K562 (cell line): ENCODE measurements at regions not wholly inside any gene's neighbourhood (a gene's known extent, or its start where the extent isn't known, plus 50 kb on each side); places are given as distances from the start of the nearest gene placed in this dataset.

Experiments used
- CBFA2T2 ChIP-seq: fragments of 450-650 bp; conservative IDR thresholded peaks from 2 replicates; pipeline ENCODE4 v1.6.1; 2017; ENCODE audit warnings: mild to moderate bottlenecking
- CHCHD3 ChIP-seq: fragments of 250-450 bp; sonication (Bioruptor Pico); IDR thresholded peaks from 2 replicates; pipeline ENCODE4 v2.1.2; 2022; ENCODE audit warnings: mild to moderate bottlenecking
- HES1 ChIP-seq: fragments of 450-650 bp; IDR thresholded peaks from 2 replicates; pipeline ENCODE4 v1.6.1; 2016; ENCODE audit warnings: low read depth, mild to moderate bottlenecking, moderate library complexity
- POLR2A ChIP-seq: fragments of 450-650 bp; conservative IDR thresholded peaks from 2 replicates; pipeline ENCODE4 v1.6.1; 2016
- POLR3G ChIP-seq: IDR thresholded peaks from 2 replicates; pipeline ENCODE4 v1.6.1; 2011; ENCODE audit not compliant: insufficient read length, insufficient replicate concordance; ENCODE audit errors: extremely low read depth
- POU5F1 ChIP-seq: fragments of 150-350 bp; IDR thresholded peaks from 2 replicates; pipeline ENCODE4 v1.6.1; 2014; ENCODE audit warnings: borderline replicate concordance, low read length, low read depth, mild to moderate bottlenecking; ENCODE audit not compliant: partially characterized antibody
- REST ChIP-seq, 2 experiments: fragments of 450-650 bp; formaldehyde crosslinking in 1 of 2; IDR thresholded peaks; 2 replicates each; pipeline versions ENCODE4 v1.4.0 to v1.6.1; 2014 to 2020; ENCODE audit warnings: mild to moderate bottlenecking in 2 of 2, borderline replicate concordance in 1 of 2, low read depth in 1 of 2
- RFX7 ChIP-seq: fragments of 250-450 bp; sonication (Bioruptor Pico); IDR thresholded peaks from 2 replicates; pipeline ENCODE4 v1.5.1; 2021; ENCODE audit warnings: mild to moderate bottlenecking
- ZNF444 ChIP-seq: fragments of 250-450 bp; sonication (Bioruptor Pico); IDR thresholded peaks from 2 replicates; pipeline ENCODE4 v1.4.0; 2020; ENCODE audit warnings: mild to moderate bottlenecking, moderate library complexity
- ZNF766 ChIP-seq: fragments of 200-800 bp; sonication (Bioruptor generic); conservative IDR thresholded peaks from 2 replicates; pipeline ENCODE4 v1.6.1; 2016; ENCODE audit warnings: missing genetic modification characterization, missing compliant biosample characterization
- ZNF780A ChIP-seq: fragments of 250-450 bp; sonication (Bioruptor Pico); IDR thresholded peaks from 2 replicates; pipeline ENCODE4 v1.5.0; 2021; ENCODE audit warnings: mild to moderate bottlenecking
- TF ChIP-seq, protein P1 (sequence below): fragments of 200-800 bp; sonication (Bioruptor generic); IDR thresholded peaks from 2 replicates; pipeline ENCODE4 v1.6.1; 2016; ENCODE audit warnings: missing genetic modification characterization, missing compliant biosample characterization
- TF ChIP-seq, protein P2 (sequence below), 2 experiments: fragments of 450-650 bp; IDR thresholded peaks; 2 replicates each; pipeline ENCODE4 v1.6.1; 2016

GRCh38 chr6:27806981-27807440, 105.2 kb downstream of the OR2B2 start (continued):
- TF ChIP-seq ZNF444 (no peak), REST (IDR thresholded peaks at IDR 0.05; ENCODE audit: borderline replicate concordance) (no peak), REST (CRISPR knock-in tag; IDR thresholded peaks at IDR 0.05; ENCODE audit: low read depth) (peak; percentile 23; the same call in 1 of the 2 replicates), RFX7 (CRISPR knock-in tag) (peak; percentile 47; the same call in 1 of the 2 replicates), ZNF780A (CRISPR knock-in tag) (no peak), POLR2A (no peak), ZNF766 (CRISPR knock-in tag) (no peak; the same call in 1 of the 2 replicates), CHCHD3 (CRISPR knock-in tag) (no peak; the same call in none of the 2 replicates), POLR3G (no peak), HES1 (no peak), POU5F1 (no peak), CBFA2T2 (no peak)
- TF ChIP-seq, protein P1, sequence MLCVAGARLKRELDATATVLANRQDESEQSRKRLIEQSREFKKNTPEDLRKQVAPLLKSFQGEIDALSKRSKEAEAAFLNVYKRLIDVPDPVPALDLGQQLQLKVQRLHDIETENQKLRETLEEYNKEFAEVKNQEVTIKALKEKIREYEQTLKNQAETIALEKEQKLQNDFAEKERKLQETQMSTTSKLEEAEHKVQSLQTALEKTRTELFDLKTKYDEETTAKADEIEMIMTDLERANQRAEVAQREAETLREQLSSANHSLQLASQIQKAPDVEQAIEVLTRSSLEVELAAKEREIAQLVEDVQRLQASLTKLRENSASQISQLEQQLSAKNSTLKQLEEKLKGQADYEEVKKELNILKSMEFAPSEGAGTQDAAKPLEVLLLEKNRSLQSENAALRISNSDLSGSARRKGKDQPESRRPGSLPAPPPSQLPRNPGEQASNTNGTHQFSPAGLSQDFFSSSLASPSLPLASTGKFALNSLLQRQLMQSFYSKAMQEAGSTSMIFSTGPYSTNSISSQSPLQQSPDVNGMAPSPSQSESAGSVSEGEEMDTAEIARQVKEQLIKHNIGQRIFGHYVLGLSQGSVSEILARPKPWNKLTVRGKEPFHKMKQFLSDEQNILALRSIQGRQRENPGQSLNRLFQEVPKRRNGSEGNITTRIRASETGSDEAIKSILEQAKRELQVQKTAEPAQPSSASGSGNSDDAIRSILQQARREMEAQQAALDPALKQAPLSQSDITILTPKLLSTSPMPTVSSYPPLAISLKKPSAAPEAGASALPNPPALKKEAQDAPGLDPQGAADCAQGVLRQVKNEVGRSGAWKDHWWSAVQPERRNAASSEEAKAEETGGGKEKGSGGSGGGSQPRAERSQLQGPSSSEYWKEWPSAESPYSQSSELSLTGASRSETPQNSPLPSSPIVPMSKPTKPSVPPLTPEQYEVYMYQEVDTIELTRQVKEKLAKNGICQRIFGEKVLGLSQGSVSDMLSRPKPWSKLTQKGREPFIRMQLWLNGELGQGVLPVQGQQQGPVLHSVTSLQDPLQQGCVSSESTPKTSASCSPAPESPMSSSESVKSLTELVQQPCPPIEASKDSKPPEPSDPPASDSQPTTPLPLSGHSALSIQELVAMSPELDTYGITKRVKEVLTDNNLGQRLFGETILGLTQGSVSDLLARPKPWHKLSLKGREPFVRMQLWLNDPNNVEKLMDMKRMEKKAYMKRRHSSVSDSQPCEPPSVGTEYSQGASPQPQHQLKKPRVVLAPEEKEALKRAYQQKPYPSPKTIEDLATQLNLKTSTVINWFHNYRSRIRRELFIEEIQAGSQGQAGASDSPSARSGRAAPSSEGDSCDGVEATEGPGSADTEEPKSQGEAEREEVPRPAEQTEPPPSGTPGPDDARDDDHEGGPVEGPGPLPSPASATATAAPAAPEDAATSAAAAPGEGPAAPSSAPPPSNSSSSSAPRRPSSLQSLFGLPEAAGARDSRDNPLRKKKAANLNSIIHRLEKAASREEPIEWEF (CRISPR knock-in tag): no peak
- TF ChIP-seq, protein P2, sequence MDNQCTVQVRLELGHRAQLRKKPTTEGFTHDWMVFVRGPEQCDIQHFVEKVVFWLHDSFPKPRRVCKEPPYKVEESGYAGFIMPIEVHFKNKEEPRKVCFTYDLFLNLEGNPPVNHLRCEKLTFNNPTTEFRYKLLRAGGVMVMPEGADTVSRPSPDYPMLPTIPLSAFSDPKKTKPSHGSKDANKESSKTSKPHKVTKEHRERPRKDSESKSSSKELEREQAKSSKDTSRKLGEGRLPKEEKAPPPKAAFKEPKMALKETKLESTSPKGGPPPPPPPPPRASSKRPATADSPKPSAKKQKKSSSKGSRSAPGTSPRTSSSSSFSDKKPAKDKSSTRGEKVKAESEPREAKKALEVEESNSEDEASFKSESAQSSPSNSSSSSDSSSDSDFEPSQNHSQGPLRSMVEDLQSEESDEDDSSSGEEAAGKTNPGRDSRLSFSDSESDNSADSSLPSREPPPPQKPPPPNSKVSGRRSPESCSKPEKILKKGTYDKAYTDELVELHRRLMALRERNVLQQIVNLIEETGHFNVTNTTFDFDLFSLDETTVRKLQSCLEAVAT (IDR thresholded peaks at IDR 0.05): no peak; a peak in 1 of 4 replicates
